ENCODE measurements at regions not wholly inside any gene's neighbourhood (a gene's known extent, or its start where the extent isn't known, plus 50 kb on each side); places are given as distances from the start of the nearest gene placed in this dataset.

GRCh38 chr13:60258349-60258748 is 94.6 kb upstream of the DIAPH3 start:
- TF ChIP-seq CTCF (conservative IDR thresholded peaks at IDR 0.05 in 1 of 2, IDR thresholded peaks at IDR 0.05 in 1 of 2; ENCODE audit: low read depth in 1 of 2, low read length in 2 of 2), result no peak
- no peak for TF ChIP-seq EZH2 (IDR thresholded peaks at IDR 0.05; ENCODE audit: low read length, missing control alignments)
